HUES48 (cell line): ENCODE measurements at regions not wholly inside any gene's neighbourhood (a gene's known extent, or its start where the extent isn't known, plus 50 kb on each side); places are given as distances from the start of the nearest gene placed in this dataset.

ENCODE experiments used
- H3K27ac ChIP-seq: one replicate; pipeline ENCODE4 v1.7.0; 2013; ENCODE audit warnings: low read depth, low read length, inconsistent platforms
- H3K27me3 ChIP-seq: 2 replicates; pipeline ENCODE4 v1.6.1; 2013; ENCODE audit warnings: mild to moderate bottlenecking, low read length; ENCODE audit not compliant: control insufficient read depth, insufficient read depth
- H3K36me3 ChIP-seq: 2 replicates; pipeline ENCODE4 v1.6.1; 2013; ENCODE audit warnings: low read length; ENCODE audit not compliant: control insufficient read depth, insufficient read depth
- H3K4me1 ChIP-seq: 2 replicates; pipeline ENCODE4 v1.6.1; 2013; ENCODE audit warnings: mild to moderate bottlenecking, low read length; ENCODE audit not compliant: control insufficient read depth, insufficient read depth
- H3K4me3 ChIP-seq: 2 replicates; pipeline ENCODE4 v1.5.1; 2013; ENCODE audit warnings: mild to moderate bottlenecking, low read depth, low read length
- H3K9ac ChIP-seq: 2 replicates; pipeline ENCODE4 v1.6.1; 2013; ENCODE audit warnings: mild to moderate bottlenecking, low read depth, low read length, moderate library complexity
- H3K9me3 ChIP-seq: 2 replicates; pipeline ENCODE4 v1.6.1; 2013; ENCODE audit warnings: low read length; ENCODE audit not compliant: control insufficient read depth, insufficient read depth

DNA sequence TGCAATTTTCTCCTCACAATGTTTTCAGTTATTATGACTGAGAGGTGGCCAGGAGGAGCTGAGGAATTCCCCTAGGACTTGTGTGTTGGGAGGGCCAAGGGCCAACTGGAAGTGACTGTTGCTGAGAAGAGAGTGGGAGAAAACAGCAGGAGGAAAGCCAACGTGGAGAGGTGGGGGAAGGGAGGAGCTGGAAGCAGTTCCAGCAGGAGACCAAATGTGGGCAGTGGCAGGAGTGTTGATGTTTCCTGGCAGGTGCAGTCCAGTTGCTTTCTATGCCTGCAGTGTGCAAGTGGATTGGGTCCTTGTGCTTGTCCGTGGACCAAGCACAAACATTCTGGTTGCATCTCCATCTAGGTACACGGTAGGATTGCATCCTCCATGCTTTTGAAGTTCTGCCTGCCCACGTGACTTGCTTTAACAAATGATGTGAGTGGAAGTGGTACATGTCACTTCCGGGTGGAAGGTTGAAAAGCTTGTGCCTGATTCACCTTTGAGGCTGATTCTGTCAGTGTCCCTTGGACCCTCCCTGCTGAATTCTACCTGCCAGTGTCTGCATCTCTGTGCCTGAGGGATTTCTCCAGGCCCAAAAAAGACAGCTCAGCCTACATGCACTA, 54.7 kb upstream of the CRHR1 start:
- Histone ChIP-seq H3K4me1 (no peaks in the 10 kb centered on the region), H3K36me3 (no peaks in the 10 kb centered on the region), H3K27me3 (0 out of 2 replicates have a peak, but pooled peaks cover 6% of the 10 kb centered on the region), H3K9ac (no peak overlapping the region), H3K4me3 (no peak overlapping the region), H3K9me3 (no peaks in the 10 kb centered on the region), H3K27ac (no peak overlapping the region)

DNA sequence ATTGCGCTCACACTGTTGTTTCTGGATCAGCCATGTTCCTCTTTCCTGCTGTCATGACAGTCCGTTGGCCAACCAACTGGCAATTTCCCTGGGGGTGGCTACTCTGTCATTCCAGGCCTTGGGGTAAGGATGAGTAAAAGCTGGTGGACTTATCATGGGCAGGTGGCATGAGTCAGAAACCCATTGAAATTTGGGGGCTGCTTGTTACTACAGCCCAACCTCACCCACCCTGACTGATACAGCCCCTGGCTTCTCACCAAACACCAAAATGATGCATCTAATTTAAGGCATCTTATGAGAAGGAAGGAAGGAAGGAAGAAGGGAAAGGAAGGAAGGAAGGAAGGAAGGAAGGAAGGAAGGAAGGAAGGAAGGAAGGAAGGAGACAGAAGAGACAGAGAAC, 53.9 kb upstream of the CRHR1 start:
- Histone ChIP-seq H3K27ac (no peak overlapping the region), H3K4me1 (no peaks in the 10 kb centered on the region), H3K27me3 (0 out of 2 replicates have a peak, but pooled peaks cover 4% of the 10 kb centered on the region), H3K4me3 (no peak overlapping the region), H3K9ac (no peak overlapping the region), H3K9me3 (no peaks in the 10 kb centered on the region), H3K36me3 (no peaks in the 10 kb centered on the region)

DNA sequence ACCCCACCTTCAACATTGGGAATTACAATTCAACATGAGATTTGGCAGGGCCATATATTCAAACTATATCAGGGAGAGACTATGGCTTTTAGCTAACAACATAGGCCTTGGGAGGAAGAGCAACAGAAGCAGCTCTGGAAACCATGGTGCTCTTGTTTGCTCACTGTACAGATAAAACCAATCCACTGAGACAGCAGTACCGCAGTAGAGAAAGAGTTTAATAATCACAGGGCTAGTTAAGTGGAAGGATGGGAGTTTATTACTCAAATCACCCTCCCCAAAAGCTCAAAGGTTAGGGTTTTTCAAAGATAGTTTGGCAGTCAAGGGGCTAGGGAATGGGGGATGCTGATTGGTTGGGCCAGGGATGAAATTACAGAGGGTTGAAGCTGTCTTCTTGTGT, 52.7 kb upstream of the CRHR1 start:
- H3K4me1 ChIP-seq, result no peaks in the 10 kb centered on the region
- H3K9me3 ChIP-seq, result no peaks in the 10 kb centered on the region
- peaks cover 5% of the 10 kb centered on the region; the same call in 1 of the 2 replicates for H3K27me3 ChIP-seq

DNA sequence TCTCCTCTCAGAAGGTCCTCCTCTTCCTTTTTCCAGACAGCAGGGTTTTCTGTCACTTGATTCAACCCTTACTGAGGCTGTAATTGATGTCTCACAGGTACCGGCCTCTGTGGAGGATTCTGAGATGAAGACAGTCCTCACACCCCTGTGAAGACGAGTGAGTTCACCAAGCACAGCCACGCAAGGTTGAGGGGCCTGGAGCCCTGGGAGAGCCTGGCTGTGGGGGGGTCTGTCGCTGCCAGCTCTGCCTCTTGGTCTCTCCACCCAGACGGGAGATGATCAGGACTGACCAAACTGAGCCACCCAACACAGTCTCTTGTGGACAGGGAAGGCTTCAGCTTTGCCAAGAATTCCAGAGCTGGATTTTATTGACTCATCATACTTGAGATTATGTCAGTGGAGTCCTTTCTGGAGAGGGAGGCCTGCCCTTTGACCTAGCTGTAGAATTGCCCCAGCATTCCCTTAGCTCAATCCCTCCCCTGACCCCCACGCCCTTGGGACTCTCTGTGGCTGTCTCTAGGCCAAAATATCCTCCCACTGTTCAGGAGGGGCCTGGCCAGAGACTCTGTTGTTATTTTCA, 51.1 kb upstream of the CRHR1 start:
- no peak overlapping the region for H3K4me3 ChIP-seq
- H3K9ac ChIP-seq, result no peak overlapping the region
- no peaks in the 10 kb centered on the region for H3K4me1 ChIP-seq
- H3K27ac ChIP-seq, result no peak overlapping the region
- H3K27me3 ChIP-seq, result peaks cover 5% of the 10 kb centered on the region; the same call in 1 of the 2 replicates
- no peaks in the 10 kb centered on the region for H3K36me3 ChIP-seq
- no peaks in the 10 kb centered on the region for H3K9me3 ChIP-seq

More for the DNA sequence above, 52.7 kb upstream of the CRHR1 start:
- no peak overlapping the region for H3K27ac ChIP-seq
- no peaks in the 10 kb centered on the region for H3K36me3 ChIP-seq
- H3K9ac ChIP-seq, result no peak overlapping the region
- no peak overlapping the region for H3K4me3 ChIP-seq

DNA sequence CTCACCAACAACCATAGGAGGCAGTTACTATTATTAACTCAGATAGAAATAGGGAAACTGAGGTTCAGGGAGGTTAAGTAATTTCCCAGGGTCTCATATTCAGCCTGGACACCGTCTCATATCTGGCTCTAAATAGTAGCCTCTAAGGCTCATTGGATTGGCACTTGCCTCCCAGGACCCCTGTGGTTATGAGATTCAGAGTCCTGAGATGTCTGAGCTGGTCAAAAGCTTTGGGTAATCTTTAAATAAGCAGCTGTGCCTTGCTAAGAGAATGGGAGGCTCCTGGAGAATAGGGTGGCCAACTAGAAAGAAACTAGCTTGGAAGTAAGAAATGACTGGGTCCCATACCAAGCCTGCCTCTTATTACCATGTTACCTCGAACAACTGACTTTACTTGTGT, 50.3 kb upstream of the CRHR1 start:
- Histone ChIP-seq H3K27ac (no peak overlapping the region), H3K36me3 (no peaks in the 10 kb centered on the region), H3K4me1 (no peaks in the 10 kb centered on the region), H3K27me3 (peaks cover 5% of the 10 kb centered on the region), H3K4me3 (no peak overlapping the region), H3K9ac (no peak overlapping the region), H3K9me3 (no peaks in the 10 kb centered on the region)
